GM23338 (cell line): ENCODE measurements at regions not wholly inside any gene's neighbourhood (a gene's known extent, or its start where the extent isn't known, plus 50 kb on each side); places are given as distances from the start of the nearest gene placed in this dataset.

Experiments
- ATAC-seq: fragments of 200-7000 bp; cut with Tn5 transposase; 3 replicates; pipeline ENCODE4 v1.9.1; 2020
- DNase-seq: peaks from one replicate; pipeline ENCODE4 v3.0.0-alpha.2; 2015; ENCODE audit warnings: low spot score
- H2AFZ ChIP-seq: fragments of 200-600 bp; sonication (generic); 2 replicates; pipeline ENCODE4 v1.8.0; 2016; ENCODE audit warnings: antibody characterized with exemption, mild to moderate bottlenecking, moderate library complexity
- H3F3A ChIP-seq: fragments of 200-600 bp; sonication (generic); replicated peaks from 2 replicates; pipeline ENCODE4 v1.8.0; 2017; ENCODE audit warnings: antibody characterized with exemption, mixed run types, low read depth
- H3K27ac ChIP-seq: fragments of 200-600 bp; sonication (generic); 2 replicates; pipeline ENCODE4 v1.6.1; 2016; ENCODE audit warnings: low read depth
- H3K27me3 ChIP-seq: fragments of 200-600 bp; sonication (generic); 2 replicates; pipeline ENCODE4 v1.8.0; 2016; ENCODE audit warnings: mild to moderate bottlenecking, mixed run types, moderate library complexity; ENCODE audit not compliant: insufficient read depth
- H3K36me3 ChIP-seq: fragments of 200-600 bp; sonication (generic); 2 replicates; pipeline ENCODE4 v1.8.0; 2016; ENCODE audit warnings: mild to moderate bottlenecking; ENCODE audit not compliant: insufficient read depth
- H3K4me1 ChIP-seq: fragments of 200-600 bp; sonication (generic); 2 replicates; pipeline ENCODE4 v1.8.0; 2016; ENCODE audit warnings: mild to moderate bottlenecking, moderate library complexity; ENCODE audit not compliant: insufficient read depth
- H3K4me2 ChIP-seq: fragments of 200-600 bp; sonication (generic); 2 replicates; pipeline ENCODE4 v1.7.1; 2017; ENCODE audit warnings: mixed run types
- H3K4me3 ChIP-seq: fragments of 200-600 bp; sonication (generic); 2 replicates; pipeline ENCODE4 v1.6.1; 2016; ENCODE audit warnings: mixed run types
- H3K79me2 ChIP-seq: fragments of 200-600 bp; sonication (generic); replicated peaks from 2 replicates; pipeline ENCODE4 v1.8.0; 2017; ENCODE audit warnings: mild to moderate bottlenecking; ENCODE audit not compliant: insufficient read depth
- H3K9me2 ChIP-seq: fragments of 200-600 bp; sonication (generic); 2 replicates; pipeline ENCODE4 v1.8.0; 2017; ENCODE audit not compliant: insufficient read depth
- H4K20me1 ChIP-seq: fragments of 200-600 bp; sonication (generic); replicated peaks from 2 replicates; pipeline ENCODE4 v1.8.0; 2017; ENCODE audit warnings: mild to moderate bottlenecking; ENCODE audit not compliant: insufficient read depth
- H3K27ac Mint-ChIP-seq: 2 replicates; pipeline ENCODE4 v1.8.0; 2020; ENCODE audit warnings: inconsistent platforms, mild to moderate bottlenecking, moderate library complexity, mixed read lengths
- H3K27me3 Mint-ChIP-seq: 3 replicates; pipeline ENCODE4 v1.8.0; 2022; ENCODE audit warnings: low read depth, mild to moderate bottlenecking, moderate library complexity, mixed read lengths, inconsistent platforms; ENCODE audit not compliant: insufficient read depth, poor library complexity
- H3K36me3 Mint-ChIP-seq: 3 replicates; pipeline ENCODE4 v1.8.0; 2021; ENCODE audit warnings: low read depth, mild to moderate bottlenecking, inconsistent platforms, moderate library complexity, mixed read lengths
- H3K4me1 Mint-ChIP-seq: 3 replicates; pipeline ENCODE4 v1.8.0; 2020; ENCODE audit warnings: mild to moderate bottlenecking, inconsistent platforms, mixed read lengths
- H3K4me3 Mint-ChIP-seq: 3 replicates; pipeline ENCODE4 v1.8.0; 2021; ENCODE audit warnings: moderate library complexity, mild to moderate bottlenecking, inconsistent platforms, mixed read lengths
- H3K9me3 Mint-ChIP-seq: 3 replicates; pipeline ENCODE4 v1.8.0; 2020; ENCODE audit warnings: moderate library complexity, mild to moderate bottlenecking, inconsistent platforms, mixed read lengths
- NANOG ChIP-seq: IDR thresholded peaks from 2 replicates; pipeline ENCODE4 v1.6.1; 2016; ENCODE audit warnings: antibody characterized with exemption, borderline replicate concordance
- REST ChIP-seq: IDR thresholded peaks from one replicate; pipeline ENCODE4 v1.6.1; 2018; ENCODE audit warnings: antibody characterized with exemption; ENCODE audit not compliant: unreplicated experiment
- ZNF114 ChIP-seq: fragments of 250-450 bp; sonication (Bioruptor Pico); IDR thresholded peaks from 2 replicates; pipeline ENCODE4 v1.5.0; 2020; ENCODE audit warnings: mild to moderate bottlenecking, moderate library complexity
- ZNF331 ChIP-seq: fragments of 250-450 bp; sonication (Bioruptor Pico); IDR thresholded peaks from 2 replicates; pipeline ENCODE4 v1.5.0; 2020; ENCODE audit warnings: low read depth, mild to moderate bottlenecking, moderate library complexity
- ZNF462 ChIP-seq: fragments of 250-450 bp; sonication (Bioruptor Pico); IDR thresholded peaks from 2 replicates; pipeline ENCODE4 v1.5.0; 2020; ENCODE audit warnings: mild to moderate bottlenecking, moderate library complexity

- Histone ChIP-seq H2AFZ (no peak overlapping the region), H3F3A (no peaks in the 10 kb centered on the region), H3K4me3 (no peak overlapping the region), H3K79me2 (no peaks in the 10 kb centered on the region), H4K20me1 (no peaks in the 10 kb centered on the region), H3K4me1 (no peaks in the 10 kb centered on the region; the same call in 1 of the 2 replicates), H3K9me2 (peaks cover 17% of the 10 kb centered on the region; the same call in 1 of the 2 replicates), H3K27ac (no peak overlapping the region), H3K27me3 (no peaks in the 10 kb centered on the region), H3K4me2 (no peak overlapping the region), H3K36me3 (peaks cover 5% of the 10 kb centered on the region; the same call in 1 of the 2 replicates)
- peaks cover 16% of the 10 kb centered on the region for H3K36me3 Mint-ChIP-seq
- no peak for ATAC-seq
- no peak overlapping the region for H3K4me3 Mint-ChIP-seq
- H3K9me3 Mint-ChIP-seq = peaks cover 28% of the 10 kb centered on the region
- no peak for DNase-seq
- peaks cover 6% of the 10 kb centered on the region for H3K27me3 Mint-ChIP-seq
- no peak overlapping the region for H3K27ac Mint-ChIP-seq
- TF ChIP-seq ZNF462 (CRISPR knock-in tag) = no peak
- no peak for TF ChIP-seq ZNF331 (CRISPR knock-in tag)
- no peak for TF ChIP-seq ZNF114 (CRISPR knock-in tag)
- no peak for TF ChIP-seq NANOG
- peaks cover 9% of the 10 kb centered on the region for H3K4me1 Mint-ChIP-seq
These were observed 263.8 kb downstream of the HDGFL1 start for GRCh38 chr6:22833191-22833590.

GRCh38 chr6:22838345-22838744, 269.0 kb downstream of the HDGFL1 start:
- peaks cover 38% of the 10 kb centered on the region for H3K36me3 Mint-ChIP-seq
- peaks cover 18% of the 10 kb centered on the region; the same call in 1 of the 2 replicates for H3K36me3 ChIP-seq
- H3K4me1 Mint-ChIP-seq = no peaks in the 10 kb centered on the region; the same call in 2 of the 3 replicates
- H4K20me1 ChIP-seq = no peaks in the 10 kb centered on the region
- H3K9me2 ChIP-seq = peaks cover 12% of the 10 kb centered on the region; the same call in 1 of the 2 replicates
- H3K4me3 Mint-ChIP-seq = no peak overlapping the region
- H3K27ac ChIP-seq = no peak overlapping the region
- H3K27me3 ChIP-seq = no peaks in the 10 kb centered on the region
- H3K79me2 ChIP-seq = no peaks in the 10 kb centered on the region
- no peak overlapping the region for H3K27ac Mint-ChIP-seq
- no peaks in the 10 kb centered on the region for H3F3A ChIP-seq
- ATAC-seq (no peak), DNase-seq (peak; percentile 44)
- peaks cover 54% of the 10 kb centered on the region for H3K9me3 Mint-ChIP-seq
- no peak overlapping the region for H3K4me2 ChIP-seq
- no peaks in the 10 kb centered on the region for H3K4me1 ChIP-seq
- H2AFZ ChIP-seq = no peak overlapping the region
- H3K27me3 Mint-ChIP-seq = peaks cover 3% of the 10 kb centered on the region
- H3K4me3 ChIP-seq = no peak overlapping the region
- TF ChIP-seq REST = no peak
